ENCODE measurements at regions not wholly inside any gene's neighbourhood (a gene's known extent, or its start where the extent isn't known, plus 50 kb on each side); places are given as distances from the start of the nearest gene placed in this dataset.
"Not testable (repeated sequence)": the region's sequence is repeated elsewhere in the genome, so short reads cannot be mapped to it uniquely, and the experiment has no call there.

DNA sequence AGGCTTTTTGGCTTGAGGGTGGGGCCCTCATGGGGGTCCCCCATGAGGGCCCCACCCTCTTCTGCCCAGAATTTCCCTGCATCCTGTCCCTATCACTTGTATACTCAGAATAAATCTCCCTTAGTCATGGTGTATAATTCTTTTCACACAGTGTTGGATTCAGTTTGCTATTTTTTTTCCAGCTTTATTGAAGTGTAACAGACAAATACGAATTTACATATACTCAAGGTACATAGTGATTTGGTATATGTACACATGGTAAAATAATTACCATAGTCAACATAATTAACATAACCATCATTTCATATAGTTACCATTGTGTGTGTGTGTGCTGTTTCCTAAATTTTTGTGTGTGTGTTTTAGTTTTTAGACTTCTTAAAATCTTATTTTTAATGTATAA lies 289.4 kb downstream of the CNTNAP3B start:
- H3K9ac ChIP-seq (ENCODE audit: extremely low read depth, low read length, poor library complexity, severe bottlenecking); H3K4me3 ChIP-seq (ENCODE audit: low read length); H3K36me3 ChIP-seq (ENCODE audit: control insufficient read depth, insufficient read depth, low read length); H3K27me3 Mint-ChIP-seq (ENCODE audit: insufficient read depth); H3K27me3 ChIP-seq (ENCODE audit: control insufficient read depth, insufficient read depth, low read length, poor library complexity, severe bottlenecking); H3K36me3 Mint-ChIP-seq (ENCODE audit: low read depth); DNase-seq; H3K4me3 Mint-ChIP-seq; H3K27ac Mint-ChIP-seq; H3K27ac ChIP-seq (ENCODE audit: low read depth, low read length); H3K4me1 Mint-ChIP-seq; H3K9me3 ChIP-seq (ENCODE audit: control insufficient read depth, low read length); H3K9me3 Mint-ChIP-seq; H3K4me1 ChIP-seq (ENCODE audit: control insufficient read depth, insufficient read depth, low read length): not testable (repeated sequence)
- WGBS, 2 experiments (ENCODE audit: insufficient coverage in 1 of 2, insufficient read length in 1 of 2) = no CpG with 5 or more reads among the region's 1 CpG

DNA sequence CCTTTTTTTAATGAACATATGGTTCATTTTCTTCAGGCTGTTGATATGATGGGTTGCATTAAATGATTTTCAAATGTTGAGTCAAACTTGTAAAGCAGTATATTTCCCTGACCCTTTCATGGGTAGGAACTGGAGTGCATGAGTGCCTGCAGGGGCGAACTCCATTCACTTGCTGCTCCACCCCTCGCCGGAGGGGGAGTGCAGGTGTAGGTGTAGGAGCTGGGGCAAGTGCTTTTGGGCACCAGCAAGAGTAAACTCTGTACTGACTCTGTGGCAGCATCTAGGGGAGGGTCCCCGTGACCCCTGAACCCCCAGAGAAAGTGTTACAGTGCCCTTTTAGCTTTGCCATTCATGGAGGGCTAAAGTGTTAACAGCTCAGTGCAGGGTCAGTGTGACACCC lies 290.3 kb downstream of the CNTNAP3B start:
- not testable (repeated sequence) for H3K36me3 ChIP-seq (ENCODE audit: control insufficient read depth, insufficient read depth, low read length); H3K36me3 Mint-ChIP-seq (ENCODE audit: low read depth); H3K27ac Mint-ChIP-seq; H3K4me3 ChIP-seq (ENCODE audit: low read length); DNase-seq; H3K4me1 ChIP-seq (ENCODE audit: control insufficient read depth, insufficient read depth, low read length); H3K27me3 ChIP-seq (ENCODE audit: control insufficient read depth, insufficient read depth, low read length, poor library complexity, severe bottlenecking); H3K9ac ChIP-seq (ENCODE audit: extremely low read depth, low read length, poor library complexity, severe bottlenecking); H3K4me1 Mint-ChIP-seq; H3K9me3 ChIP-seq (ENCODE audit: control insufficient read depth, low read length); H3K4me3 Mint-ChIP-seq; H3K9me3 Mint-ChIP-seq; H3K27ac ChIP-seq (ENCODE audit: low read depth, low read length); H3K27me3 Mint-ChIP-seq (ENCODE audit: insufficient read depth)
- WGBS, 2 experiments (ENCODE audit: insufficient coverage in 1 of 2, insufficient read length in 1 of 2) = no CpG with 5 or more reads among the region's 4 CpGs

DNA sequence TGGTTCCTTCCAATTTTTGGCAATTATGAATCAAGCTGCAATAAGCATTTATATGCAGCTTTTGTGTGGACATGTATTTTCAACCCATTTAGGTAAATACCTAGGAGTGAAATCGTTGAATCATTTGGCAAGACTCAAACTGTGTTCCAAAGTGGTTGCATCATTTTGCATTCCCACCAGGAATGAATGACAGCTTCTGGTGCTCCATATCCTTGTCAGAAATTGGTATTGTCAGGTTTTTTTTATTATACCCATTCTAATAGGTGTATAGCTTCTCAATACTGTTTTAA lies 290.7 kb downstream of the CNTNAP3B start:
- not testable (repeated sequence) for H3K9me3 ChIP-seq (ENCODE audit: control insufficient read depth, low read length); DNase-seq; H3K27me3 Mint-ChIP-seq (ENCODE audit: insufficient read depth); H3K36me3 Mint-ChIP-seq (ENCODE audit: low read depth); H3K4me1 ChIP-seq (ENCODE audit: control insufficient read depth, insufficient read depth, low read length); H3K9ac ChIP-seq (ENCODE audit: extremely low read depth, low read length, poor library complexity, severe bottlenecking); H3K27ac ChIP-seq (ENCODE audit: low read depth, low read length); H3K4me1 Mint-ChIP-seq; H3K36me3 ChIP-seq (ENCODE audit: control insufficient read depth, insufficient read depth, low read length); H3K27ac Mint-ChIP-seq; H3K27me3 ChIP-seq (ENCODE audit: control insufficient read depth, insufficient read depth, low read length, poor library complexity, severe bottlenecking); H3K4me3 Mint-ChIP-seq; H3K9me3 Mint-ChIP-seq; H3K4me3 ChIP-seq (ENCODE audit: low read length)
- no CpG with 5 or more reads among the region's 1 CpG for WGBS, 2 experiments (ENCODE audit: insufficient coverage in 1 of 2, insufficient read length in 1 of 2)

DNA sequence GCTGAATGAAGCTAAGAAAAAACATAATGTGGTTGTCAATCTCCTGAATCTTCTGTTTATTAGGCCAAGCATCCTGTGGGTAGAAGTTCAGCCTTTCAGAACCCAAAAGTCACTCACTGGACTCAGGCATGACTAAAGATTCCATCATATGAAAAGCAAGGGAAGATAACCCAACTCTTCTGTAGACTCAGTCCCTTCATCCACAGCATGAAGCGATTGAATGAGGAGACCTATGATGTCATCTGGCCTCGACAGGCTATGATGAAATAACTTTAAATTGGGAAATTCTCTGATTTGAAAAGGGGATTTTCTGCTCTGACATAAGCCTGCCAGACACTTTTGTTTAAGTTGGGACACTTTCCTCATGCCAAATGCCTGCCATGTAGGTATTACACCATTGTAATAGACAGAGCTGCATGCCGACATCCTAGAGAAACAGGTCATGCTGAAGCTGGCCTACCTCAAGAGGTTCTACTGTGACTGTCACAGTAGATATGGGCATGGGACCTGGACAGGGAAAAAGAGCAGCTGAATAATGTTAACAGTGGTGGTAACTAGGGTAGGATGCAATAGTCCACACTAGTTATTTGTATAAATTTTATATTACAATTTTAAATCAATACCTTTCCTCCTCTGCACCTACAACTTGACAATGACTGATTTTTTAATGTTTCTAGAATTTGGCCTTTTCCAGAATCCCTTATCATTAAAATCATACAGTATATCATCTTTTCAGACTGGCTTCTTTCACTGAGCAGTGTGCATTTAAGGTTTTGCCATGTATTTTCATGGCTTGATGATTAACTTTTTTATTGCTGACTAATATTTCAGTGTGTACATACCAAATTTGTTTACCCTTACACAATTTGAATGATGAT lies 291.3 kb downstream of the CNTNAP3B start:
- H3K36me3 ChIP-seq (ENCODE audit: control insufficient read depth, insufficient read depth, low read length); H3K27me3 ChIP-seq (ENCODE audit: control insufficient read depth, insufficient read depth, low read length, poor library complexity, severe bottlenecking); H3K27ac ChIP-seq (ENCODE audit: low read depth, low read length); H3K4me3 ChIP-seq (ENCODE audit: low read length); H3K4me1 ChIP-seq (ENCODE audit: control insufficient read depth, insufficient read depth, low read length); DNase-seq; H3K9ac ChIP-seq (ENCODE audit: extremely low read depth, low read length, poor library complexity, severe bottlenecking); H3K4me3 Mint-ChIP-seq; H3K4me1 Mint-ChIP-seq; H3K36me3 Mint-ChIP-seq (ENCODE audit: low read depth); H3K27ac Mint-ChIP-seq; H3K9me3 ChIP-seq (ENCODE audit: control insufficient read depth, low read length); H3K27me3 Mint-ChIP-seq (ENCODE audit: insufficient read depth); H3K9me3 Mint-ChIP-seq: not testable (repeated sequence)
- WGBS, 2 experiments (ENCODE audit: insufficient coverage in 1 of 2, insufficient read length in 1 of 2) = no CpG with 5 or more reads among the region's 3 CpGs

DNA sequence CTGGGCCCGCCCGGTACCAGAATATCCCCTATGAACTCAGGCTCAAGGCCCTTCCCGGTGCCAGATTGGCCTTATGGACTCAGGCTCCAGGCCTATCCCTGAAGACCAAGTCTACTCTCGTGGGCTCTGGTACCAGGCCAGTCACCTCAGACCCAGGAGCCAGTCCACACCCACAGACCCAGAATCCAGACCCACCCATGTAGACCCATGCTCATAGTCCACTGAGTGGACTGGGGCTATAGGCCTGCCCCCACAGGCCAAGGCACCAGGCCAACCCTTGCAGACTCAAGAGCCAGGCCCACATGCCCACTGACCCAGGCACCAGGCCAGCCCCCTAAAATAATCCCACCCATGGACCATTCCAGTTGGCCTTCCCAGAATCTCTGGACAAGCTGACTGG lies 296.1 kb downstream of the CNTNAP3B start:
- H3K27me3 Mint-ChIP-seq (ENCODE audit: insufficient read depth); H3K4me1 Mint-ChIP-seq; H3K36me3 Mint-ChIP-seq (ENCODE audit: low read depth); H3K4me3 ChIP-seq (ENCODE audit: low read length); H3K9me3 Mint-ChIP-seq; H3K36me3 ChIP-seq (ENCODE audit: control insufficient read depth, insufficient read depth, low read length); H3K4me1 ChIP-seq (ENCODE audit: control insufficient read depth, insufficient read depth, low read length); H3K4me3 Mint-ChIP-seq; H3K27ac Mint-ChIP-seq; H3K27me3 ChIP-seq (ENCODE audit: control insufficient read depth, insufficient read depth, low read length, poor library complexity, severe bottlenecking); H3K9me3 ChIP-seq (ENCODE audit: control insufficient read depth, low read length); H3K27ac ChIP-seq (ENCODE audit: low read depth, low read length); DNase-seq; H3K9ac ChIP-seq (ENCODE audit: extremely low read depth, low read length, poor library complexity, severe bottlenecking): not testable (repeated sequence)
- WGBS, 2 experiments (ENCODE audit: insufficient coverage in 1 of 2, insufficient read length in 1 of 2) = no CpG with 5 or more reads among the region's 4 CpGs

DNA sequence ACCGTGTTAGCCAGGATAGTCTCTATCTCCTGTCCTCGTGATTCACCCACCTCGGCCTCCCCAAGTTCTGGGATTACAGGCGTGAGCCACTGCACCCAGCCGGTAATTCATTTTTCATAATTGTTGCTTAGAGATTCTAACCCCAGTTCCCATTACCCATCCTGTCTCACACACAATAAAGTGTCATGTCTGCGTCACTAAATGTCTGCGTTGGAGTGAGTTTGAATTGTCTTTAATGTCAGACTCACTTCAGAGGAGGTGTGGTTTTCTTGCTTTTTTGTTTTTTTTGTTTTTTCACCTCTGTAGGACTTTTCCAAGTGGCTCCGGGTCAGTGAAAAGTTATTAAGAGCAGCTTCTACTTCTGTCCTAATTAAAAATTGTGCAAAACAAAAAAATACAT lies 304.5 kb downstream of the CNTNAP3B start:
- H3K27me3 Mint-ChIP-seq (ENCODE audit: insufficient read depth); H3K36me3 Mint-ChIP-seq (ENCODE audit: low read depth); DNase-seq; H3K9me3 ChIP-seq (ENCODE audit: control insufficient read depth, low read length); H3K27ac Mint-ChIP-seq; H3K27me3 ChIP-seq (ENCODE audit: control insufficient read depth, insufficient read depth, low read length, poor library complexity, severe bottlenecking); H3K4me3 Mint-ChIP-seq; H3K9me3 Mint-ChIP-seq; H3K36me3 ChIP-seq (ENCODE audit: control insufficient read depth, insufficient read depth, low read length); H3K4me1 ChIP-seq (ENCODE audit: control insufficient read depth, insufficient read depth, low read length); H3K27ac ChIP-seq (ENCODE audit: low read depth, low read length); H3K4me1 Mint-ChIP-seq; H3K9ac ChIP-seq (ENCODE audit: extremely low read depth, low read length, poor library complexity, severe bottlenecking); H3K4me3 ChIP-seq (ENCODE audit: low read length): not testable (repeated sequence)
- no CpG with 5 or more reads among the region's 8 CpGs for WGBS, 2 experiments (ENCODE audit: insufficient coverage in 1 of 2, insufficient read length in 1 of 2)

DNA sequence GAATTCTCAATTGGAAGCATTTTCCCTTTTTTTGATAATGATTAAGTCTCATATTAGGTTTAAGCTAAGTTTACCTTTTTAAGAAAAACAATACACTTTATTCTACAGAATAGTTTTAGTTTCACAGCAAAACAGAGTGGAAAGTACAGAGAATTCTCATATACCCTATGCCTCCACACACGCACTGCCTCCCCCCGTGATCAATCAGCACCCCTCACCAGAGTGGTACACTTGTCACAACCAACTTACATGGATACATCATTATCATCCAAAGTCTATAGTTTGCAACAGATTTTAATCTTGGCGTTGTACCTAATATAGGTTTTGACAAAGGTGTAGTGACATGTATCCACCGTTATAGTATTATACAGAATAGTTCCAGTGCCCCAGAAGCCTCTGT lies 326.5 kb downstream of the CNTNAP3B start:
- H3K4me1 ChIP-seq (ENCODE audit: control insufficient read depth, insufficient read depth, low read length); H3K27me3 Mint-ChIP-seq (ENCODE audit: insufficient read depth); H3K4me3 Mint-ChIP-seq; H3K4me1 Mint-ChIP-seq; H3K36me3 Mint-ChIP-seq (ENCODE audit: low read depth); H3K9me3 ChIP-seq (ENCODE audit: control insufficient read depth, low read length); H3K4me3 ChIP-seq (ENCODE audit: low read length); H3K27ac ChIP-seq (ENCODE audit: low read depth, low read length); H3K9ac ChIP-seq (ENCODE audit: extremely low read depth, low read length, poor library complexity, severe bottlenecking); DNase-seq; H3K27me3 ChIP-seq (ENCODE audit: control insufficient read depth, insufficient read depth, low read length, poor library complexity, severe bottlenecking); H3K27ac Mint-ChIP-seq; H3K36me3 ChIP-seq (ENCODE audit: control insufficient read depth, insufficient read depth, low read length): not testable (repeated sequence)
- peaks cover 11% of the 10 kb centered on the region for H3K9me3 Mint-ChIP-seq
- WGBS, 2 experiments (ENCODE audit: insufficient coverage in 1 of 2, insufficient read length in 1 of 2) = 90 to 100% methylated on average over 1 to 3 of the region's 4 CpGs

Data from endodermal cell (in vitro differentiated cells).